HS-27A (cell line): ENCODE measurements at regions not wholly inside any gene's neighbourhood (a gene's known extent, or its start where the extent isn't known, plus 50 kb on each side); places are given as distances from the start of the nearest gene placed in this dataset.
A peak's percentile ranks its signal among the peaks of the same experiment; 100 is the strongest.
"Not testable (repeated sequence)": the region's sequence is repeated elsewhere in the genome, so short reads cannot be mapped to it uniquely, and the experiment has no call there.

Experiments
- DNase-seq: peaks from one replicate; pipeline ENCODE4 v3.0.0-alpha.2; 2012; ENCODE audit warnings: low read depth, missing footprints

DNA sequence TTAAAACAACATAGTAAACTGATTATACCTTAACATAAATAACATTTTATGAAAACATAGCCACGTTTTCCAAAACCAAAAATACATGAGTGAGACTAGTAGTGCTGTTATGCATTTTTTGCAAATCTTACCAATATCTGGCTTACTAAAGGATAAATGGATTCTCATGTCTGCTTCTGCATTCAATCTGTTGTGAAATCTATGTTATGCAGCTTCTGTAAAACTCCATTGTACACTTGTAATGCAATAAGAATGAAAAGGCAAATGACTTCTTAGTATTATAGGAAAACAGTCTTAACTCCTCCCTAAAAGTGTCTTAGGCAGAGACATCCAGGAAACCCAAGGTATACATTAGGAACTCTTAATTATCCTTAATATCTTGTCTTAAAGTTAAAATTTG is 330.9 kb upstream of the THBS1 start:
- DNase-seq = no peak

DNA sequence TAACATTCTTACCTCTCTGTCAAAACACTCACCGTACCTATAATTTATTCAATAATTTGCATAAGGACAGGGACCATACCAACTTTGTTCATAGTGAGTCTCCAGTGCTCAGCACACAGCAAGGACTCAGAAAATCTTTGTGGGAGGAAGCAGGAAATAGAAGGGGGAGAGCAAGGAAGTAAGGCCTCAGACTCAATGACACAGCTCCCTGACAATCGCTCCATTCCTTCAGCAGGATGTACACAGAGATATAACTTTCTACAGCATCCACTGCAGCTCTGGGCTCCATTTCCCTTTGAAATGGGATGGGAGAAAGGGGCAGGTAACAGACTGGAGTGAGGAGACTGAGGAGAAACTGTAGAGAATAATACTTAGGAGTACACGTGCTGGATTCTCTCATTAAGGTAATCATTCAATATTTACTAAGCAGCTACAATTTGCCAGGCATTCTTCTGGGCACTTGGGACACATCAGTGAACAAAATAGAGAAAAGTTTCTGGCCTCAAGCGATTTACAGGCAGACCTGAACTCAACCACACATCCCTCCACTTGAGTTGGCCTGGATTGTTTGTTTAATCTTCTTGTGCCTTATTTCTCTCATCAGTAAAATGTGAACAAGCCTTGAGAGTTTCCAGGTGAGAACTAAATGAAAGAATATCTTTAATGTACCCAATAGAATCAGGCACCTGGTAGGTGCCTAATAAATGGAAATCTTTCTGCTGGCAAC is 330.3 kb upstream of the THBS1 start:
- no peak for DNase-seq

DNA sequence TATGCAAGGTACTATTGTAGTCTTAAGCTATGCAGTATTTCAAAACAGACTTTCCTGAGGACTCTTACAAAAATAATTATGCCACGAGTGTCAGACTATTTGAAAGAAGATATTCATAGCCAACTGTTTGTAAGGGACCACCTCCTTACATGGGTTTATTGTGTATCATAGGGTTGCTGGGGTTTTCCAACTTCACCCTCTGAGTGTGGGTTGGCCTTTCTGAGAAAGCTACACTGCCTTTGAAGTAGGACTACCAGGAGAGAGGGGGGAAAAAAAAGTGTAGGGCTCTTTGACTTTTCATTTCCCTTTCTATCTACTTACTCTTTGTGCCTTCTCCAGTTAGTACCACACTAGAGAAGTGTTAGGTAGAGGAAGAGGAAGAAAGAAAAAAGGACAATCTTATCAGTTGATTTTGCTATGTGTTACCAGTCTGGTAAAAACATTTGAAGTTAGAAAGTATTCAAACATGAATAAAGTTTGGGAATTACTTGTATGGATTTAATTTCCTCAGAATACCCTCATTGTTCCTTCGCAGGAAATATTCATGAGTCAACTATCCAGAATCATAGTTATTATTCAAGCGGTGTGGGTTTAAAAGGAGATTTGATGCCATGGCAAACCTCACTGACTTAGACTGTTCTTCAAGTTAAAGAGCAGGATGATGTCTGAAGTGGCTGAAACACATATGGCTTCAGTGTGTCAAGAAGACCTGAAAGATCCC is 329.3 kb upstream of the THBS1 start:
- DNase-seq = no peak

DNA sequence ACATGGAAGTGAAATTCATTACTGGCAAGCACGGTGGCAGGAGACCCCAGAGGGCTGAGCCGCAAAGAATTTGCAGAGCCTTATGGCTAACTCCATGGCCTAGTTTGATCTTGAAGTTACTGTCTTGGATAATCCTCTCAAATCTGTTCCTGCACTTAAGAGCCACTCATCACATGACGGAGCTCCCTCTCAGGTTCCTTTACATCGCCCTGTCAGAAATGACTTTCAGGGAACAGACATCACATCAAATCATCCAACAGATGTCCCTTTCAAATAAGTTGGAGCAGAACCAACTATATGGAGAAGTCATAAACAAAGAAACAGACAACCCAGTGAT is 328.8 kb upstream of the THBS1 start:
- DNase-seq = no peak

DNA sequence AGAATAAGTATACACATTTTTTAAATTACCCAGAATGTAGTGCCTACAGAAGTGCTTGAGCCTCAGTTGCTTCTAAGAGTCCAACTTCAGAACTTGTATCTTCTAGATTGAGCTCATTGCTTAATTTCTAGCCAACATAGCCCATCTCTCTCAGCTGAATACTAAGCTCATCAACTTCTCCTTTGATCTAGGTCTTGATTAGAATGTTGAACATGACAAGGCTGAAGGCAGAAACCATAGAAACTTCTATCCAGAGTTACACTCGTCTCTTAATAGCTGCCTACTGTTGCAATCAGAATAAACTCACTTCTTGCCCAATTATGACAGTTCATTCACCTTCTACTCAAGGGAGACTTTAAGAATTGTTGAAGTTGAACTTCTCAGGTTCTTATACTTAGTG is 327.3 kb upstream of the THBS1 start:
- DNase-seq = no peak

DNA sequence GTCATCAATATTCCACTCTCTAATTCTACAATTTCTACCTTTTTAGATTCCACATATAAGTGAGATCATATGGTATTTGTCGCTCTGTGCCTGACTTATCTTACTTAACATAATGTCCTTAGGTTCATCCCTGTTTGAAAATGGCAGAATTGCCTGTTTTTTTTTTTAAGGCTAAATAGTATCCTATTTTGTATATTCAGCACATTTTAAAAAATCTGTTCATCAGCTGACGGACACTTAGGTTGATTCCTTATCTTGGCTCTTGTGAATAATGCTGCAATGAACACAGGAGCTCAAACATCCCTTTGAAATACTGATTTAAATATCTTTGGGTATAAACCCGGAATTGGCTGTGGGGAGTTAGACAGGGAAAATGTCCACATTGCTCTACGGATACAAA is 326.7 kb upstream of the THBS1 start:
- no peak for DNase-seq

DNA sequence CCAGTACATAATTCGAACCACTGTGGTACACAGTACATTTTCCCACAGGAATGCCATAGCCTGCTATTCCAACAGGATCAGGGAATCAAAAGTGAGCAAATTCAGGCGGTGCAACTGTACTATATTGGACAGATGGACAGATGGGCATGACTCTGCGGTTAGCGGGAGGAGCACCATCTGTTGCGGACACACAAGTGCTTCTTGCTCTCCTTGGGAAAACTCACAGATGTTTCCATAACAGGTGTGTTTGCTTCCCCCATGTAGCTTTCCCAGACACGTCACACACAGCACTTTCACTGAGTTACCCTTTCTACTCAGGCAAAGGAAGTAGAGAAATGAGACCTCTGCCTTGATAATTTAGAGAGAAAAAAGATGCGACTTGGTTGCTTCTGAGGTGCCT is 325.1 kb upstream of the THBS1 start:
- no peak for DNase-seq

DNA sequence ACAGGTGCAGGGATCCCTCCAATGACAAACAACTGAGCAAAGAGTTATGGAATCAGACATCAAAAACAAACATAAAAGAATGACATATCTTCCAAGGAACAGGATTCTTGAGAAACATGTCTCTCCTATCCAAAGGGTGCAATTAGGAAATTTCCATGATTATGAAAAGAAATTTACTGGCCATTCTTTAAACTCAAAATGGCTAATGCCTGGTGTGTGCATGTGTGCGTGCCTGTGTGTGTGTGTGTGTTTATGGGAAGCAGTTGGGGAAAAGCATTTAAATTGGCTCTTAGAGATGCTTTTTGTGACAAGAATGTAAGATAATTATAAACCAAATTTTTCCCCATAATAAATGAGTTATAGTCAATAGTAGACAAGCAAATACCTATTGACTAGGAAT is 320.5 kb upstream of the THBS1 start:
- DNase-seq = no peak

DNA sequence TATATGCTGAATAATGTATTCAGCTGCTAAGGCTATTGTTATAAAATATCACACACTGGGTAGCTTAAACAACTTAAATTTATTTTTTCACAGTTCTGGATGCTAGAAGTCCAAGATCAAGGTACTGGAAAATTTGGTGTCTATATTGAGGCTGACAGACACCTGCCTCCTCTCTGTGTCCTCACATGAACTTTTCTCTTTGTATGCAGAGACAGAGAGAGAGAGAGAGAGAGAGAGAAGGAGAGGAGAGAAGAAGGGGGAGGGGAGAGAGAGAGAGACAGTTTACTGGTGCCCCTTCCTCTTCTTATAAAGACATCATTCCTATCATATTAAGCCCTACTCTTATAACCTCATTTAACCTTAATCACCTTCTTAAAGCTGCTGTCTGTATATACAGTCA is 320.1 kb upstream of the THBS1 start:
- no peak for DNase-seq

DNA sequence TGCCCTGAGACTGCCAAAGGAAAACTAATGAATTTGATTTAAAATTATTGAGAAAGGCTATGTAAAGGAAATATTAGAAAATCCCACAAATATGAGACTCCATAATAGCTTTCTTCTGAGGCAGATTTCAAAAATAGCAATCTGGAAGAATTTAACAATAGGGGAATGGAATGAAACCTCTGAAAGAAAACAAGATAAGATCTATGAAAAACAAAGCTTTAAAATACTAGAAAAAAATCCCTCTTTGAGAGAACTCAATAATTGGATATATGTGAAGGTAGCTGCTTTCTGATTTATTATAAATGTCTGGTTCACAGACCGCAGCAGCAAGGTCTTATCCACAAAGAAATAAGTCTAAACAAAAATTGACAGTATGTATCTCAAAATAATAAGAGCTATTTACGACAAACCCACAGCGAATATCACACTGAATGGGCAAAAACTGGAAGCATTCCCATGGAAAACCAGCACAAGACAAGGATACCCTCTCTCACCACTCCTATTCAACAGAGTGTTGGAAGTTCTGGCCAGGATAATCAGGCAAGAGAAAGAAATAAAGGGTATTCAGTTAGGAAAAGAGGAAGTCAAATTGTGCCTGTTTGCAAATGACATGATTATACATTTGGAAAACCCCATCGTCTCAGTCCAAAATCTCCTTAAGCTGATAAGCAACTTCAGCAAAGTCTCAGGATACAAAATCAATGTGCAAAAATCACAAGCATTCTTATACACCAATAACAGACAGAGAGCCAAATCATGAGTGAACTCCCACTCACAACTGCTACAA is 319.3 kb upstream of the THBS1 start:
- DNase-seq = not testable (repeated sequence)

DNA sequence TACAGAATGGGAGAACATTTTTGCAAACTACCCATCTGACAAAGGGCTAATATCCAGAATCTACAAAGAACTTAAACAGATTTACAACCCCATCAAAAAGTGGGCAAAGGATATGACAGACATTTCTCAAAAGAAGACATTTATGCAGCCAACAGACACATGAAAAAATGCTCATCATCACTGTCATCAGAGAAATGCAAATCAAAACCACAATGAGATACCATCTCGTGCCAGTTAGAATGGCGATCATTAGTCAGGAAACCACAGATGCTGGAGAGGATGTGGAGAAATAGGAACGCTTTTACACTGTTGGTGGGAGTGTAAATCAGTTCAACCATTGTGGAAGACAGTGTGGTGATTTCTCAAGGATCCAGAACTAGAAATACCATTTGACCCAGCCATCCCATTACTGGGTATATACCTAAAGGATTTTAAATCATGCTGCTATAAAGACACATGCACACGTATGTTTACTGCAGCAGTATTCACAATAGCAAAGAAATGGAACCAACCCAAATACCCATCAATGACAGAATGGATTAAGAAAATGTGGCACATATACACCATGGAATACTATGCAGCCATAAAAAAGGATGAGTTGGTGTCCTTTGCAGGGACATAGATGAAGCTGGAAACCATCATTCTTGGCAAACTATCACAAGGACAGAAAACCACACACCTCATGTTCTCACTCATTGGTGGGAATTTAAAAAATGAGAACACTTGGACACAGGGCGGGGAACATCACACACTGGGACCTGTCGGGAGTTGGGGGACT is 317.7 kb upstream of the THBS1 start:
- not testable (repeated sequence) for DNase-seq

DNA sequence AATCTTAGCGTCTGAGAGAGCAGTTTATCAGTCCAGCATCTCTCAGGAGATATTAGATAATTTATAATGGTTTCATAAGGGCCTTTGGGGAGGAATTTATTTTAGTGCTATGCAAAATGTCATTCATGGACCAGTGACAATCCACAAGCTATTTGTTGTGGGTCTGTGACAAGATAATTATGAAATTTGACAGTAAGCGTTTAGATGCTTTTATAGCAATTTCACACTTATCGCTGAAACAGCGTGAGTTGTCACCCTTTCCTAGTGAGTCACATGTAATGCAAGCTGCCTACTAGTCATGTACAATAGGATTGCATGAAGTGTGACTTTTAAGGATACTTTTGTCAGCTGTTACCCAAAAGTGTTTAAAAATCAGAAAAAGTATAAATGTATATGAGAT is 315.6 kb upstream of the THBS1 start:
- no peak for DNase-seq

DNA sequence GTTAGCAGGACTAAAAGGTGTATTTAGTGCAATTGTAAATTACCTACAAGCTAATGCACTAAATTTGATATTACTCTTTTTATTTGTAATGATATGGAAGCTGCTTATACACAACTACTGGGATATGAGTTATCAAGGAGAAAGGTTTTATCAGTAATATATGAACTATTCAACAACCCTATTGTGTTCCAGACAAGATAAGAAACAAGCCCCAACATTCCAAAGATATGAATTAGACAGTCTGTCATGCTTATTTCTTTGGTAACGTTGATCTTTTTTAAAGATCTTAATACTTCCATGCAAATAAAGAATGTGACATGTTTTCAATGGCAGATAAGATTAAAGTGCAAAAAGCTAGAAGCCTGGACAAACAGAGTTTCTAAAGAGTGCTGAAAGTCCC is 314.0 kb upstream of the THBS1 start:
- DNase-seq = no peak

DNA sequence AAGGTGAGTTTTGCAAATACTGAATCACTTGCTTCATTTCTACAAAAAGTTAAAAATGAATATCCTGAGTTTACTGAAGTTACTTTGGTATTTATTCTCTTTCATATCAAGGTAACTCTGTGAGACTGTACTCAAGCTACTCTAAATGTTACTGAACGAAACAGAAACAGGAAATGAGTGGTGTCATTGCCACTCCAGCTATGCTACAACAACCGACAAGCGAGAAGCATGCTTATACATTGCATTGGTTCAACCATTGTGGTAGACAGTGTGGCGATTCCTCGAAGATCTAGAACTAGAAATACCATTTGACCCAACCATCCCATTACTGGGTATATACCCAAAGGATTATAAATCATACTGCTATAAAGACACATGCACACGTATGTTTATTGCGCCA is 313.2 kb upstream of the THBS1 start:
- DNase-seq = no peak

DNA sequence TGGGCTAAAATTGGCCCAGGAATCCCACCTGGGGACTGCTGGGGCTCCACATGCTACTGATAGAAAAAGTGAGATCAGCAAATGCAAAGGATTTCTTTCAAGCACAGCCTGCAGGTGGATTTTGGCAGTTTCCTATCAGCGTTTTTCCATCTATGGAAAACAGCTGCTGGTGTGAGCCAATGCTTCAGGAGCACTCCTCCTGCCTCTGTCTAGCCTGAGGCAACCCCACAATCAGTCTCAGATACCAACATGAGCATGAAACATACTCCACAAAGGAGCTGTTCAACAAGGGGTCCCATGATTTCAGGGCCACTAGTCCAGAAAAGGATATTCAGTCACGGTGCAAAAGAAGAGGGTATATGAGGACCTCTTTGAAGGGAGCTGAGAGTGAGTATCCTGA is 311.5 kb upstream of the THBS1 start:
- no peak for DNase-seq

DNA sequence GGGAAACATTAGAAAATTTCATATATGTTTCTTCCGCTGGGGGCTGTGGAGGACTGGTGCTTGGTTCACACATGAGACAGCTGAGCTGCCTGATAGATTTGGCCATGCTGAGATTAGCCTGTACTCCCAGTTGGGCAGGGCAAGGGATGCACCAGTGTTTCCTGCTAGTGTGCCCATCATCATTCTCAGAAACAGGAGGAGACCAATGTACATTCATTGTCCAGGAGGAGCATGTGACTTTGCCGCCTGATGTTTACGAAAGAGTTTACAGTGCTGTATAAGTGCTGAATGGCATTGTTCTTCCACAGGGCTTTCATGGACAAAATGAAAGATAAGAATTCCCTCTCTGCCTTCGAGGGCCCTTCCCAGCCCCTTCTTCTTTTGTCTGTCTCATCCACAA is 311.1 kb upstream of the THBS1 start:
- no peak for DNase-seq

DNA sequence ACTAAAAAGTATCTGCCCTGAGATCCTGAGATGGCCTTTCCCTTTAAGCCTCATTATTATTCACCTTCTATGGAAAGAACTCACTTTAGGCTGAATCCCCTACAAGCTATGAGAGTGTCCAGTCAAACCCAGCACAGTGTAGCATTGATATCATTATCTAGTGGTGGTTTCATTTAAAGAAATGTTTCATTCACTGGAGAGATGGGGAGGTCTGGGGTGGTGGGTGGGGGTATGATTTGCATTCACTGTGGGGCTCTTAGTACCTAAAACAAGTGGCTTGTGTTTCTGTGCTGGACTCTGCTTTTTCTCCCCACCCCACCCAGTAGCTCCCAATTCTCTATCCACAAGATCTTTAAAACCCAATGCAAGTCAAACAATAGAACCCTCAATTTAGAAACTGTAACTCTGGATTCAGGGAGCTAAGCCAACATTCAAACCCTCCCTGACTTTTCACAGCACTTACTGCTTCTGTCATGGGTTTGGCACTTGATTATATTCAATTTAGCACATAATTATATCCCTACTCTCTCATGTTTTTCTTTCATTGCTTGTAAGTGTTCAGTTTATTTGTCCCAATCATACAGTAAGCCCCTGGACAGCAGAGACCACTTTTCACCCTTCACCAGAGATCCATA is 310.5 kb upstream of the THBS1 start:
- no peak for DNase-seq

DNA sequence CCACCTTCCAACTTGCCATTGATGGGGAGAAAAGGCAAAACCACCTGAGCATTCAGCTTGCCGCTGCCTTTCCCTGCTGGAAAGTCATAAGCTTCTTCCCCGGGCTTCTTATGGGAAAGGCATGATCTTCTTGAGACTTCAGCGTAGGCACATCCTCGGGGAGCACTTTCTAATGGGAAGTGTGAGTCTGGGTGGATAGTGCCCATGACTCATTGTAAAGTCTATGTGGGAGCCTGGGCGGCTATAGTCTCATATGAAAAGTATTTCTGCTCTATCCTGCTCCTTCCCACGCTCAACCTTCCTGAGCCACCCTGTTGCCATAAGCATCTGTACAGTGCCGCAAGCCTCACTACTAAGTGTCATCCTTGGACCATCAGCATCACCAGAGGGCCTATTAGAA is 309.9 kb upstream of the THBS1 start:
- peak; percentile 90 for DNase-seq

DNA sequence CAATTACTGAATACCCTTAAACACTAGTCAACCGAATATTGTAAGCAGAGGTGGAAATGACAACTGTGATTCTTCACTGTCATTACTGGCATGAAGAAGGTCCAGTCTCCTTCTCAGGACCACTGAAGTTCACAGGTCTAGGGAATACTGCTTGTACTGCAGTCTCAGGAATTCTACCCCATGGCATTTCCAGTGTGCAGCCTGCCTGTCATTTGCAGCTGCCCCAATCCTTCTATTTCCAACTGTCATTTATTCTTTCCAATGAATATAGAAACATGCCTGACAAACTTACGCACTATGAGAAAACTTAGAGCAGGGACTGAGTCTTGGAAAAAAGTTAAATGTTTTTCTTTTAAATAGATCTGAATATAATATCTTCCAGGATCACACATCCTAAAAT is 308.0 kb upstream of the THBS1 start:
- DNase-seq = no peak

DNA sequence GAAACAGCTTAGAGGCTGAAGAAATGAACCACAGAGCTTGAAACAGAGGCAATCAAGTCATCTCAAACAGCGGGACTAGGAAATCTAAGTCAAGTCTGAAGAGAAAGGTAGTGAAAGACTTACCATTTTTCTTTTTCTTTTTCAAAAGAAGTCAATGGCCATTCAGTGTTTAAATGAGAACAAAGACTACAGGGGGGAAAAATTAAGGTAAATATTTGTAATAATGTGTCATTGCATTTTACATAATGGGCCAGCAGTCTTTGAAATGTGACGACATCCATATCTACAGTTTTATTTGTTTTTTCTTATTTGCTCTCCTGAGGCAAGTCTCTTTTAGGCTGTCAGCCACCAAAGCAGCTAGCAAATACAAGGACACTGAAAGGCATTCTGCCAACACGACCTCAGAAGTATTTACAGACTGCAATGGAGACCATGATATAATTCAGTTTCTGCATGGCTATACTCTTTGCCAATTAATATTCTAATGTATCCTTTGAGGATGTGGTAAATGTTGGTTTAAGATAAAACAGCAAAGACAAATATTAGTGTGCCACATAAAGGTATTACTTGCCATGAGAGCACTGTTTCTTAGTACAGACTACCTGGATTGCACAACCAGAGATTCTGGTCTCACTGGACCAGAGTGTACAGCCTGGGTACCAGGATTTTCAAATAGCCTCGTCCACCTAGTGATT is 307.0 kb upstream of the THBS1 start:
- no peak for DNase-seq

DNA sequence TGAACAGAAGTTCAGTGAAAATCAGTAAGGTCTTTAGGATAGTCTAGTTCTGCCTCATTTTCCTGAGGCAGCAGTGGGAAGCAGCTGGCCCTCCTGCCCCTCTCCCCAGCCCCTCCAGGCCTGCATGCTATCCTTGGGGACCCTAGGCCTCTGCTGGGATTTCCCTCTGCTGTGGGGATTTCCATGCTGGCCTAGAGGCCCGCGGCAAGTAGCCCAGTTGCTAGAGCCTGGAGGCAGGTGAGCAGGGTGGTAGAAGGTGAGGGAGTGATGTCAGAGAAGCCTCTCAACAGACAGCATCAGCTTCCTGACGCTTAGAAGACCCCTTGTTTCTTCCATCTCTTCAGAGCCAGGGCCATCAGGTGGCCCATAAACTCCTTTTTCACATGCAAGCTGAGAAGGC is 305.8 kb upstream of the THBS1 start:
- no peak for DNase-seq
